A549 (cell line): ENCODE measurements at regions not wholly inside any gene's neighbourhood (a gene's known extent, or its start where the extent isn't known, plus 50 kb on each side); places are given as distances from the start of the nearest gene placed in this dataset.

Experiments
- ATAC-seq, 2 experiments: fragments of 200-7000 bp in 1 of 2; fragments of >200 bp in 1 of 2; cut with Nextera tagmentation in 1 of 2; cut with Tn5 transposase in 1 of 2; 3 replicates each; pipeline versions ENCODE4 v1.8.0 to v1.9.1; 2018 to 2020; ENCODE audit warnings: mild to moderate bottlenecking in 1 of 2, moderate library complexity in 1 of 2
- CTCF ChIA-PET: fragments of 300-600 bp; sonication (Branson Sonifier 250); formaldehyde crosslinking; extraction: SDS; loops from one replicate; lab custom pipeline; 2021; ENCODE audit warnings: antibody characterized with exemption, inconsistent platforms; lab: Yijun Ruan, JAX
- POLR2A ChIA-PET: fragments of 350-600 bp; formaldehyde crosslinking; extraction: SDS; loops from one replicate; lab custom pipeline; 2021; ENCODE audit warnings: antibody characterized with exemption, inconsistent platforms; lab: Yijun Ruan, JAX
- DNase-seq, 2 experiments: peaks; one replicate each; pipeline versions ENCODE4 v3.0.0 to v3.0.0-alpha.2; 2011 to 2016; ENCODE audit warnings: low read depth in 1 of 2, low spot score in 1 of 2
- FAIRE-seq: peaks from 2 replicates; lab custom pipeline; 2011; peaks lifted over from hg19 to GRCh38; lab: Jason Lieb, UNC
- H3K27ac ChIP-seq, 2 experiments: fragments of >200 bp; sonication (Bioruptor Twin); formaldehyde crosslinking; 3 replicates each; pipeline ENCODE4 v1.5.1; 2016 to 2017
- H3K4me1 ChIP-seq: fragments of >200 bp; sonication (Bioruptor Twin); formaldehyde crosslinking; 3 replicates; pipeline ENCODE4 v1.6.1; 2016
- H3K4me2 ChIP-seq: fragments of >200 bp; sonication (Bioruptor Twin); formaldehyde crosslinking; 3 replicates; pipeline ENCODE4 v1.6.1; 2016
- H3K4me3 ChIP-seq: fragments of >200 bp; sonication (Bioruptor Twin); formaldehyde crosslinking; 3 replicates; pipeline ENCODE4 v1.5.1; 2016
- H3K9me3 ChIP-seq: fragments of >200 bp; sonication (Bioruptor Twin); formaldehyde crosslinking; 3 replicates; pipeline ENCODE4 v1.6.1; 2016
- ATOH8 ChIP-seq: fragments of 250-450 bp; sonication (Bioruptor Pico); IDR thresholded peaks from 2 replicates; pipeline ENCODE4 v1.5.0; 2020; ENCODE audit warnings: low read depth, mild to moderate bottlenecking, moderate library complexity
- CEBPB ChIP-seq, 2 experiments: fragments of >200 bp in 1 of 2; sonication (Bioruptor Twin) in 1 of 2; formaldehyde crosslinking in 1 of 2; IDR thresholded peaks; 2 replicates each; pipeline ENCODE4 v1.6.1; 2012 to 2016
- EP300 ChIP-seq, 2 experiments: fragments of >200 bp; sonication (Bioruptor Twin); formaldehyde crosslinking; IDR thresholded peaks; 2 replicates in 1 of 2; 3 replicates in 1 of 2; pipeline ENCODE4 v1.6.1; 2016 to 2017
- ESRRA ChIP-seq: fragments of 150-350 bp; IDR thresholded peaks from 2 replicates; pipeline ENCODE4 v1.6.1; 2014; ENCODE audit warnings: mild to moderate bottlenecking, low read length, borderline replicate concordance
- FOSB ChIP-seq: fragments of 250-450 bp; sonication (Bioruptor Pico); IDR thresholded peaks from 2 replicates; pipeline ENCODE4 v1.5.0; 2020; ENCODE audit warnings: mild to moderate bottlenecking, moderate library complexity
- FOXS1 ChIP-seq: fragments of 250-450 bp; sonication (Bioruptor Pico); IDR thresholded peaks from 2 replicates; pipeline ENCODE4 v1.5.0; 2020; ENCODE audit warnings: mild to moderate bottlenecking, moderate library complexity
- GATA3 ChIP-seq: IDR thresholded peaks from 2 replicates; pipeline ENCODE4 v1.6.1; 2012; ENCODE audit warnings: borderline replicate concordance
- HDAC2 ChIP-seq: fragments of 200-600 bp; sonication (generic); IDR thresholded peaks from 2 replicates; pipeline ENCODE4 v1.6.1; 2016
- HEYL ChIP-seq: fragments of 250-450 bp; sonication (Bioruptor Pico); IDR thresholded peaks from 2 replicates; pipeline ENCODE4 v1.8.0; 2021; ENCODE audit warnings: mild to moderate bottlenecking, moderate library complexity
- HOXB13 ChIP-seq: fragments of 250-450 bp; sonication (Bioruptor Pico); IDR thresholded peaks from 2 replicates; pipeline ENCODE4 v1.5.0; 2020; ENCODE audit warnings: low read depth, mild to moderate bottlenecking, moderate library complexity
- HOXB5 ChIP-seq: fragments of 250-450 bp; sonication (Bioruptor Pico); IDR thresholded peaks from 2 replicates; pipeline ENCODE4 v1.5.0; 2020; ENCODE audit warnings: mild to moderate bottlenecking, moderate library complexity
- JUN ChIP-seq, 2 experiments: fragments of >200 bp; sonication (Bioruptor Twin); formaldehyde crosslinking; IDR thresholded peaks; 2 replicates in 1 of 2; 3 replicates in 1 of 2; pipeline ENCODE4 v1.6.1; 2016 to 2017
- KDM5A ChIP-seq: fragments of 200-600 bp; sonication (generic); IDR thresholded peaks from 2 replicates; pipeline ENCODE4 v1.6.1; 2016; ENCODE audit warnings: antibody characterized with exemption, mild to moderate bottlenecking
- MAFK ChIP-seq: fragments of 450-650 bp; IDR thresholded peaks from 2 replicates; pipeline ENCODE4 v1.6.1; 2014; ENCODE audit not compliant: partially characterized antibody
- PHF8 ChIP-seq: fragments of 200-600 bp; sonication (generic); IDR thresholded peaks from 2 replicates; pipeline ENCODE4 v1.6.1; 2016; ENCODE audit warnings: low read depth, mild to moderate bottlenecking, antibody characterized with exemption, moderate library complexity, borderline replicate concordance
- POLR2AphosphoS2 ChIP-seq: conservative IDR thresholded peaks from 2 replicates; pipeline ENCODE4 v1.6.1; 2012; ENCODE audit warnings: low read length, improper control_type of control experiment, inconsistent platforms
- RAD21 ChIP-seq, 2 experiments: fragments of >200 bp in 1 of 2; sonication (Bioruptor Twin) in 1 of 2; formaldehyde crosslinking in 1 of 2; IDR thresholded peaks in 1 of 2; conservative IDR thresholded peaks in 1 of 2; 2 replicates in 1 of 2; 3 replicates in 1 of 2; pipeline ENCODE4 v1.6.1; 2012 to 2018; ENCODE audit warnings: inconsistent platforms in 1 of 2
- RFX5 ChIP-seq: fragments of 450-650 bp; IDR thresholded peaks from 2 replicates; pipeline ENCODE4 v1.7.1; 2014; ENCODE audit warnings: antibody characterized with exemption, mild to moderate bottlenecking, moderate library complexity
- RNF2 ChIP-seq: fragments of 200-600 bp; sonication (generic); IDR thresholded peaks from 2 replicates; pipeline ENCODE4 v1.6.1; 2016; ENCODE audit warnings: low read depth, mild to moderate bottlenecking, antibody characterized with exemption, moderate library complexity, borderline replicate concordance
- SMC3 ChIP-seq: fragments of >200 bp; sonication (Bioruptor Twin); formaldehyde crosslinking; IDR thresholded peaks from 3 replicates; pipeline ENCODE4 v1.6.1; 2018; ENCODE audit warnings: inconsistent platforms
- ZSCAN20 ChIP-seq: fragments of 250-450 bp; sonication (Bioruptor Pico); IDR thresholded peaks from 2 replicates; pipeline ENCODE4 v1.8.0; 2022; ENCODE audit warnings: mild to moderate bottlenecking, moderate library complexity
- WGBS: methylation state at CpG from one replicate; pipeline ENCODE4 v1.1.6; 2017; ENCODE audit errors: missing lambda C conversion rate; 5-methylcytosine and 5-hydroxymethylcytosine counted together
- TF ChIP-seq, protein P1 (sequence below): IDR thresholded peaks from 2 replicates; pipeline ENCODE4 v1.6.1; 2012

GRCh38 chr10:128573281-128573845 lies 447.1 kb upstream of the MKI67 start:
- Histone ChIP-seq H3K4me1 (no peaks in the 10 kb centered on the region), H3K9me3 (no peaks in the 10 kb centered on the region), H3K4me3 (no peak overlapping the region), H3K27ac (no peak overlapping the region), H3K4me2 (no peak overlapping the region)
- CTCF ChIA-PET, result no interaction called here
- WGBS, result 36% methylated on average over 13 of the region's 15 CpGs
- FAIRE-seq, result no peak
- TF ChIP-seq PHF8 (no peak), GATA3 (no peak), HOXB5 (CRISPR knock-in tag) (no peak), FOXS1 (CRISPR knock-in tag) (no peak), SMC3 (no peak), RAD21 (conservative IDR thresholded peaks at IDR 0.05 in 1 of 2, IDR thresholded peaks at IDR 0.05 in 1 of 2) (no peak), ATOH8 (CRISPR knock-in tag) (no peak), KDM5A (no peak), ZSCAN20 (CRISPR knock-in tag) (no peak)
- DNase-seq, result no peak
- POLR2A ChIA-PET, result no interaction called here
- ATAC-seq, result no peak

DNA sequence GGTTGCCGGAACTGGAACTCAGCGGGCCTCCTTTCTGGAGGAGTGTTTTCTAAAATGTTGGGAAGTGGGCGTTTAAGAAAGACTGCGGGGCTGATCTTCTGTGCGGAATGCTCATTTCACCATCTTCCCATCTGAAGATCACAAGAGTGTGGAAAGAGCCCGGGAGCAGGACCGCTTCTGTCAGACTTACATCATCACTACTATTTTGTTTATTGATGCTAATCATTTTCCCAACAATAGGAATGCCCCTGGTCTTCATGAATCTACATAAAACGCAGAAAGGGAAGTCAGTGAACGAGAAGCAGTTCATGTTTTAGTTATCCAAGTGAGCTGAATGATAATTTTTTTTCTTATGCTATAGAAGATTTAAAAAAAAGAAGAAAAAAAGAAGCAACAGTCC lies 447.8 kb upstream of the MKI67 start:
- H3K4me3 ChIP-seq, result no peak overlapping the region
- ChIA-PET POLR2A (no interaction called here), CTCF (no interaction called here)
- no peak overlapping the region for H3K4me2 ChIP-seq
- ATAC-seq (no peak), FAIRE-seq (no peak), DNase-seq (no peak)
- H3K9me3 ChIP-seq, result no peaks in the 10 kb centered on the region
- H3K27ac ChIP-seq, result no peak overlapping the region
- H3K4me1 ChIP-seq, result no peaks in the 10 kb centered on the region
- TF ChIP-seq MAFK (no peak), HEYL (CRISPR knock-in tag) (no peak), EP300 (IDR thresholded peaks at IDR 0.05) (no peak), FOXS1 (CRISPR knock-in tag) (no peak), HOXB13 (CRISPR knock-in tag) (no peak), POLR2AphosphoS2 (no peak), ZSCAN20 (CRISPR knock-in tag) (no peak), RNF2 (no peak), FOSB (CRISPR knock-in tag) (no peak), JUN (IDR thresholded peaks at IDR 0.05) (no peak), SMC3 (no peak), CEBPB (IDR thresholded peaks at IDR 0.05) (no peak)
- whole genome bisulfite sequencing, result 21% methylated on average over 9 of the region's 9 CpGs

GRCh38 chr10:128574581-128575210 lies 448.5 kb upstream of the MKI67 start:
- FAIRE-seq (no peak), ATAC-seq (no peak), DNase-seq (no peak)
- ChIA-PET POLR2A (no interaction called here), CTCF (no interaction called here)
- Histone ChIP-seq H3K4me2 (no peak overlapping the region), H3K4me1 (no peaks in the 10 kb centered on the region), H3K27ac (no peak overlapping the region), H3K9me3 (no peaks in the 10 kb centered on the region), H3K4me3 (no peak overlapping the region)
- WGBS, result 22% methylated on average over 16 of the region's 16 CpGs
- no peak for TF ChIP-seq RFX5
- TF ChIP-seq, protein P1, sequence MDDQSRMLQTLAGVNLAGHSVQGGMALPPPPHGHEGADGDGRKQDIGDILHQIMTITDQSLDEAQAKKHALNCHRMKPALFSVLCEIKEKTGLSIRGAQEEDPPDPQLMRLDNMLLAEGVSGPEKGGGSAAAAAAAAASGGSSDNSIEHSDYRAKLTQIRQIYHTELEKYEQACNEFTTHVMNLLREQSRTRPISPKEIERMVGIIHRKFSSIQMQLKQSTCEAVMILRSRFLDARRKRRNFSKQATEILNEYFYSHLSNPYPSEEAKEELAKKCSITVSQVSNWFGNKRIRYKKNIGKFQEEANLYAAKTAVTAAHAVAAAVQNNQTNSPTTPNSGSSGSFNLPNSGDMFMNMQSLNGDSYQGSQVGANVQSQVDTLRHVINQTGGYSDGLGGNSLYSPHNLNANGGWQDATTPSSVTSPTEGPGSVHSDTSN, result no peak
- TF ChIP-seq ZSCAN20 (CRISPR knock-in tag), result no peak
- TF ChIP-seq MAFK, result no peak
- TF ChIP-seq HDAC2, result no peak
- TF ChIP-seq HEYL (CRISPR knock-in tag), result no peak
- TF ChIP-seq ESRRA, result no peak
